ENCODE measurements at regions not wholly inside any gene's neighbourhood (a gene's known extent, or its start where the extent isn't known, plus 50 kb on each side); places are given as distances from the start of the nearest gene placed in this dataset.

- POLR2A ChIA-PET = no interaction called here
- no peak for ATAC-seq
- CTCF ChIA-PET = interaction anchor here (0.6 kb wide), 1 partner anchor 29 kb away, joined by 3 read pairs; no protein-coding TSS in a partner anchor
Measured at GRCh38 chr3:148265841-148266240, 431.9 kb upstream of the AGTR1 start.

DNA sequence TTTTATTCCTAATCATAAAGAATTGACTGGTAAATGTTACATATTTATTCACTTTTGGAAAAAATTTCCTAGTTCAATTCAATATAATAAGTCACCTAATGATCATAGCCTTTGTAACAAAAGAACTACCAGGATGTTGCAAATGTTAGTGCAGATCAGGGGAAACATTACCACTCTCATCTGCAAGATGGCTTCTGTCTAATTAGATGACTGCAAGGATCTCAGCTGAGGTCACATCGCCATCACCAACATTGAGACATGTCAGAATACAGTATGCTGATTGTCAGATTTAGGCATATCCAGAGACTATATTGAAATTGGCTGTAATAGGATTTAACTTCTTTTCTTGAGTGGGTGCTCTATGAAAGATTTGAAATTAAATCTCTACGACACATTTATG is 431.4 kb upstream of the AGTR1 start:
- FAIRE-seq (peak; percentile 51), ATAC-seq (no peak), DNase-seq (ENCODE audit: low read depth in 1 of 2, low spot score in 1 of 2) (no peak)
- CTCF ChIA-PET = no interaction called here
- Histone ChIP-seq H3K4me2 (no peak overlapping the region), H3K27ac (no peak overlapping the region), H3K4me3 (no peak overlapping the region), H3K4me1 (no peaks in the 10 kb centered on the region), H3K9me3 (no peaks in the 10 kb centered on the region)
- TF ChIP-seq FOSB (CRISPR knock-in tag; IDR thresholded peaks at IDR 0.05) (no peak), POLR2A (IDR thresholded peaks at IDR 0.05; ENCODE audit: low read length) (no peak), HDAC2 (IDR thresholded peaks at IDR 0.05) (no peak), RCOR1 (IDR thresholded peaks at IDR 0.05; ENCODE audit: low read depth, low read length) (no peak), RFX5 (IDR thresholded peaks at IDR 0.05) (no peak), ZNF302 (CRISPR knock-in tag; IDR thresholded peaks at IDR 0.05) (no peak), MAZ (IDR thresholded peaks at IDR 0.05; ENCODE audit: borderline replicate concordance, low read depth, low read length) (no peak), HEYL (CRISPR knock-in tag; IDR thresholded peaks at IDR 0.05) (no peak), EHMT2 (IDR thresholded peaks at IDR 0.05; ENCODE audit: low read depth) (no peak), EHF (CRISPR knock-in tag; IDR thresholded peaks at IDR 0.05) (no peak), HOXB5 (CRISPR knock-in tag; IDR thresholded peaks at IDR 0.05) (no peak), RNF2 (IDR thresholded peaks at IDR 0.05; ENCODE audit: borderline replicate concordance, low read depth) (no peak), PHF8 (IDR thresholded peaks at IDR 0.05; ENCODE audit: borderline replicate concordance, low read depth) (no peak), ZSCAN20 (CRISPR knock-in tag; IDR thresholded peaks at IDR 0.05) (no peak), RARB (CRISPR knock-in tag; IDR thresholded peaks at IDR 0.05) (no peak), CHD4 (IDR thresholded peaks at IDR 0.05; ENCODE audit: borderline replicate concordance) (no peak), CEBPB (IDR thresholded peaks at IDR 0.05) (no peak)
- TF ChIP-seq, protein P1, sequence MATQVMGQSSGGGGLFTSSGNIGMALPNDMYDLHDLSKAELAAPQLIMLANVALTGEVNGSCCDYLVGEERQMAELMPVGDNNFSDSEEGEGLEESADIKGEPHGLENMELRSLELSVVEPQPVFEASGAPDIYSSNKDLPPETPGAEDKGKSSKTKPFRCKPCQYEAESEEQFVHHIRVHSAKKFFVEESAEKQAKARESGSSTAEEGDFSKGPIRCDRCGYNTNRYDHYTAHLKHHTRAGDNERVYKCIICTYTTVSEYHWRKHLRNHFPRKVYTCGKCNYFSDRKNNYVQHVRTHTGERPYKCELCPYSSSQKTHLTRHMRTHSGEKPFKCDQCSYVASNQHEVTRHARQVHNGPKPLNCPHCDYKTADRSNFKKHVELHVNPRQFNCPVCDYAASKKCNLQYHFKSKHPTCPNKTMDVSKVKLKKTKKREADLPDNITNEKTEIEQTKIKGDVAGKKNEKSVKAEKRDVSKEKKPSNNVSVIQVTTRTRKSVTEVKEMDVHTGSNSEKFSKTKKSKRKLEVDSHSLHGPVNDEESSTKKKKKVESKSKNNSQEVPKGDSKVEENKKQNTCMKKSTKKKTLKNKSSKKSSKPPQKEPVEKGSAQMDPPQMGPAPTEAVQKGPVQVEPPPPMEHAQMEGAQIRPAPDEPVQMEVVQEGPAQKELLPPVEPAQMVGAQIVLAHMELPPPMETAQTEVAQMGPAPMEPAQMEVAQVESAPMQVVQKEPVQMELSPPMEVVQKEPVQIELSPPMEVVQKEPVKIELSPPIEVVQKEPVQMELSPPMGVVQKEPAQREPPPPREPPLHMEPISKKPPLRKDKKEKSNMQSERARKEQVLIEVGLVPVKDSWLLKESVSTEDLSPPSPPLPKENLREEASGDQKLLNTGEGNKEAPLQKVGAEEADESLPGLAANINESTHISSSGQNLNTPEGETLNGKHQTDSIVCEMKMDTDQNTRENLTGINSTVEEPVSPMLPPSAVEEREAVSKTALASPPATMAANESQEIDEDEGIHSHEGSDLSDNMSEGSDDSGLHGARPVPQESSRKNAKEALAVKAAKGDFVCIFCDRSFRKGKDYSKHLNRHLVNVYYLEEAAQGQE (IDR thresholded peaks at IDR 0.05) = no peak
- POLR2A ChIA-PET = no interaction called here
- 55% methylated on average over 2 of the region's 2 CpGs for WGBS (ENCODE audit: missing lambda C conversion rate)

More at GRCh38 chr3:148265841-148266240, 431.9 kb upstream of the AGTR1 start:
- H3K27ac ChIP-seq = no peak overlapping the region
- no peaks in the 10 kb centered on the region for H3K4me1 ChIP-seq
- 10% methylated on average over 3 of the region's 3 CpGs for WGBS (ENCODE audit: missing lambda C conversion rate)
- no peak overlapping the region for H3K4me3 ChIP-seq
- no peak for DNase-seq (ENCODE audit: low read depth in 1 of 2, low spot score in 1 of 2)
- H3K9me3 ChIP-seq = no peaks in the 10 kb centered on the region
- no peak for FAIRE-seq
- no peak for TF ChIP-seq PHF8 (IDR thresholded peaks at IDR 0.05; ENCODE audit: borderline replicate concordance, low read depth)
- no peak overlapping the region for H3K4me2 ChIP-seq

GRCh38 chr3:148269816-148270215 is 427.9 kb upstream of the AGTR1 start:
- Histone ChIP-seq H3K27ac (no peak overlapping the region), H3K4me2 (no peak overlapping the region), H3K9me3 (no peaks in the 10 kb centered on the region), H3K4me1 (no peaks in the 10 kb centered on the region), H3K4me3 (no peak overlapping the region)
- CTCF ChIA-PET = no interaction called here
- ATAC-seq (no peak), DNase-seq (ENCODE audit: low read depth in 1 of 2, low spot score in 1 of 2) (no peak), FAIRE-seq (no peak)
- TF ChIP-seq, protein P2, sequence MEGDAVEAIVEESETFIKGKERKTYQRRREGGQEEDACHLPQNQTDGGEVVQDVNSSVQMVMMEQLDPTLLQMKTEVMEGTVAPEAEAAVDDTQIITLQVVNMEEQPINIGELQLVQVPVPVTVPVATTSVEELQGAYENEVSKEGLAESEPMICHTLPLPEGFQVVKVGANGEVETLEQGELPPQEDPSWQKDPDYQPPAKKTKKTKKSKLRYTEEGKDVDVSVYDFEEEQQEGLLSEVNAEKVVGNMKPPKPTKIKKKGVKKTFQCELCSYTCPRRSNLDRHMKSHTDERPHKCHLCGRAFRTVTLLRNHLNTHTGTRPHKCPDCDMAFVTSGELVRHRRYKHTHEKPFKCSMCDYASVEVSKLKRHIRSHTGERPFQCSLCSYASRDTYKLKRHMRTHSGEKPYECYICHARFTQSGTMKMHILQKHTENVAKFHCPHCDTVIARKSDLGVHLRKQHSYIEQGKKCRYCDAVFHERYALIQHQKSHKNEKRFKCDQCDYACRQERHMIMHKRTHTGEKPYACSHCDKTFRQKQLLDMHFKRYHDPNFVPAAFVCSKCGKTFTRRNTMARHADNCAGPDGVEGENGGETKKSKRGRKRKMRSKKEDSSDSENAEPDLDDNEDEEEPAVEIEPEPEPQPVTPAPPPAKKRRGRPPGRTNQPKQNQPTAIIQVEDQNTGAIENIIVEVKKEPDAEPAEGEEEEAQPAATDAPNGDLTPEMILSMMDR (IDR thresholded peaks at IDR 0.05) = no peak
- TF ChIP-seq HES2 (IDR thresholded peaks at IDR 0.05) = no peak
- TF ChIP-seq ELK1 (IDR thresholded peaks at IDR 0.05; ENCODE audit: low read depth, low read length) = no peak
- no peak for TF ChIP-seq RAD21 (conservative IDR thresholded peaks at IDR 0.05 in 1 of 2, IDR thresholded peaks at IDR 0.05 in 1 of 2)
- no peak for TF ChIP-seq FOSB (CRISPR knock-in tag; IDR thresholded peaks at IDR 0.05)
- no peak for TF ChIP-seq CHD2 (IDR thresholded peaks at IDR 0.05; ENCODE audit: low read length, partially characterized antibody)
- no peak for TF ChIP-seq FOXS1 (CRISPR knock-in tag; IDR thresholded peaks at IDR 0.05)
- TF ChIP-seq HOXA7 (CRISPR knock-in tag; IDR thresholded peaks at IDR 0.05) = no peak
- TF ChIP-seq RARB (CRISPR knock-in tag; IDR thresholded peaks at IDR 0.05) = no peak
- POLR2A ChIA-PET = no interaction called here
